SK-N-MC (cell line): ENCODE measurements at regions not wholly inside any gene's neighbourhood (a gene's known extent, or its start where the extent isn't known, plus 50 kb on each side); places are given as distances from the start of the nearest gene placed in this dataset.

Source experiments
- EZH2 ChIP-seq: fragments of 200-600 bp; sonication (generic); IDR thresholded peaks from one replicate; pipeline ENCODE4 v1.6.1; 2017; ENCODE audit warnings: antibody characterized with exemption
- FOXP2 ChIP-seq: optimal IDR thresholded peaks from 2 replicates; pipeline ENCODE3; 2011; ENCODE audit warnings: mild to moderate bottlenecking, moderate library complexity; ENCODE audit not compliant: insufficient read depth; ENCODE audit errors: extremely low read length, control extremely low read depth
- POLR2AphosphoS5 ChIP-seq: IDR thresholded peaks from 2 replicates; pipeline ENCODE4 v1.6.1; 2012; ENCODE audit warnings: mild to moderate bottlenecking, low read depth, low read length, borderline replicate concordance

DNA sequence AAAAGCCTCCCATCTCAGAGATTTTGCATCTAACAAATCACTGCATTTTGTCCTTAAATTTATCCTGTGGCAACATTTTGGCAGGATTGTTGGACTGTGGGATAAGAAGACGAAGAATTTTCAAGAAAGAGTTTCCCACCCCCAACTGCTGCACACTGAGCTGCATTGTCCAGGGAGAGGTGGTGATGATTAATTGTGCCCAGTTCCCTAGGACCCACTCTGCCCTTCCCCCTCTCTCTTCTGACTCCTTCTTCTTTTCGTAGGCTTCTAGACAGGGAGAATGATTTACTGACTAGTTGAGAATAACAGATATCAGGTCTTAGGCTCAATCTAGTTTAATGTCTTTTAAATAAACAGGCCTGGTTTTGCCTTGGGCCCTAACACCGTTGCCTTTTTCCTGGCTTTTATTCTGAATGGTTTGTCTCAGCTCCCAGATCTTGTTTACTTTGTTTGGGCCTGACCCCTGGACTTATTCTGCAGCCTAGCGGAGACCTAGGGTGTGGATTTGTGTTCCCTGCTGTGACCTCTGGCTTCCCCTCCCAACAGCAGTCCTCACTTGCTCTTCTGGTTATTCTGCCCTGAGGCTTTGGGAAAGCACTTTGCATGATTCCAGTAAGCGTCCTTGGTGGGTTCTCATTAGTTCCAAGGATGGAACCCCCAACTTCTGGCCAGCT is 233.3 kb downstream of the INSIG2 start:
- TF ChIP-seq EZH2 (no peak), POLR2AphosphoS5 (no peak), FOXP2 (no peak)
